ENCODE measurements at regions not wholly inside any gene's neighbourhood (a gene's known extent, or its start where the extent isn't known, plus 50 kb on each side); places are given as distances from the start of the nearest gene placed in this dataset.

- TF ChIP-seq CTCF (IDR thresholded peaks at IDR 0.05) (no peak), POLR2A (IDR thresholded peaks at IDR 0.05; ENCODE audit: low read depth) (no peak), EP300 (IDR thresholded peaks at IDR 0.05) (no peak), POLR2AphosphoS5 (IDR thresholded peaks at IDR 0.05) (no peak)
These were observed 178.4 kb upstream of the GPR101 start for GRCh38 chrX:137212078-137212632.
